DOHH2 (cell line): ENCODE measurements at regions not wholly inside any gene's neighbourhood (a gene's known extent, or its start where the extent isn't known, plus 50 kb on each side); places are given as distances from the start of the nearest gene placed in this dataset.

Experiments
- CTCF ChIP-seq: fragments of 200-600 bp; sonication (generic); IDR thresholded peaks from one replicate; pipeline ENCODE4 v1.5.1; 2014; ENCODE audit warnings: antibody characterized with exemption, mild to moderate bottlenecking, low read depth, low read length; ENCODE audit not compliant: poor library complexity, severe bottlenecking
- EZH2phosphoT487 ChIP-seq: fragments of 200-600 bp; sonication (generic); IDR thresholded peaks from 2 replicates; pipeline ENCODE4 v1.6.1; 2017; ENCODE audit warnings: borderline replicate concordance, mild to moderate bottlenecking, antibody characterized with exemption, low read length, moderate library complexity, mixed read lengths

- TF ChIP-seq CTCF, result no peak
- TF ChIP-seq EZH2phosphoT487, result no peak
Measured at GRCh38 chr13:86397635-86398034, 598.4 kb upstream of the SLITRK6 start.
